CD4-positive, alpha-beta T cell (primary cell): ENCODE measurements at regions not wholly inside any gene's neighbourhood (a gene's known extent, or its start where the extent isn't known, plus 50 kb on each side); places are given as distances from the start of the nearest gene placed in this dataset.

Source experiments
- ATAC-seq: fragments of 200-7000 bp; cut with Tn5 transposase; one replicate; pipeline ENCODE4 v1.10.0; 2022; ENCODE audit warnings: mild to moderate bottlenecking; ENCODE audit not compliant: poor library complexity
- CTCF ChIA-PET: fragments of 350-600 bp; sonication (Branson Sonifier 250); formaldehyde crosslinking; loops from one replicate; lab custom pipeline; 2021; ENCODE audit warnings: antibody characterized with exemption, inconsistent platforms; lab: Charles Lee
- POLR2A ChIA-PET: fragments of 350-600 bp; sonication (Branson Sonifier 250); formaldehyde crosslinking; loops from one replicate; lab custom pipeline; 2021; ENCODE audit warnings: antibody characterized with exemption, inconsistent platforms; lab: Charles Lee
- DNase-seq, 14 experiments: peaks; one replicate each; pipeline ENCODE4 v3.0.0-alpha.2; 2013 to 2020; ENCODE audit warnings: mixed read lengths in 2 of 14
- H3K27ac ChIP-seq, 2 donors: one replicate each; pipeline versions ENCODE4 v1.5.1 to v1.7.0; 2013; ENCODE audit warnings: low read length in 2 of 2, low read depth in 1 of 2, mild to moderate bottlenecking in 1 of 2
- H3K27me3 ChIP-seq, 2 experiments: 1 replicate in 1 of 2; 2 replicates in 1 of 2; pipeline versions ENCODE4 v1.6.1 to v1.7.0; 2013; ENCODE audit warnings: low read length in 2 of 2, control low read depth in 1 of 2, mild to moderate bottlenecking in 1 of 2, moderate library complexity in 1 of 2; ENCODE audit not compliant: insufficient read depth in 2 of 2, control insufficient read depth in 1 of 2
- H3K36me3 ChIP-seq: one replicate; pipeline ENCODE4 v1.6.1; 2013; ENCODE audit warnings: low read length, control low read depth; ENCODE audit not compliant: insufficient read depth
- H3K4me1 ChIP-seq: one replicate; pipeline ENCODE4 v1.6.1; 2013; ENCODE audit warnings: low read length, control low read depth; ENCODE audit not compliant: insufficient read depth
- H3K4me3 ChIP-seq: one replicate; pipeline ENCODE4 v1.5.1; 2013; ENCODE audit warnings: mild to moderate bottlenecking, low read length, moderate library complexity
- H3K9me3 ChIP-seq, 2 experiments: 1 replicate in 1 of 2; 2 replicates in 1 of 2; pipeline versions ENCODE4 v1.6.1 to v1.7.0; 2013; ENCODE audit warnings: low read length in 2 of 2, mild to moderate bottlenecking in 2 of 2, control low read depth in 1 of 2, moderate library complexity in 1 of 2; ENCODE audit not compliant: control insufficient read depth in 1 of 2, insufficient read depth in 1 of 2
- H3K27ac Mint-ChIP-seq: one replicate; pipeline ENCODE4 v1.8.0; 2020; ENCODE audit warnings: mixed read lengths
- H3K27me3 Mint-ChIP-seq: one replicate; pipeline ENCODE4 v1.8.0; 2021; ENCODE audit warnings: mixed read lengths
- H3K36me3 Mint-ChIP-seq: one replicate; pipeline ENCODE4 v1.8.0; 2021; ENCODE audit warnings: low read depth, mixed read lengths
- H3K4me1 Mint-ChIP-seq: one replicate; pipeline ENCODE4 v1.8.0; 2021; ENCODE audit warnings: low read depth, mixed read lengths
- H3K4me3 Mint-ChIP-seq: one replicate; pipeline ENCODE4 v1.8.0; 2020; ENCODE audit warnings: mild to moderate bottlenecking, mixed read lengths
- H3K9me3 Mint-ChIP-seq: one replicate; pipeline ENCODE4 v1.8.0; 2020; ENCODE audit warnings: mixed read lengths
- intact Hi-C, 2 experiments: fragments of 100-400 bp; cut with DNase I in 1 of 2; cut with micrococcal nuclease in 1 of 2; formaldehyde crosslinking; loops; one replicate each; pipeline versions ENCODE4 v1.15.1 to v1.9.0; 2023 to 2025; cut with DNase I, micrococcal nuclease
- TF ChIP-seq, protein P1 (sequence below): fragments of 200-600 bp; IDR thresholded peaks from one replicate; pipeline ENCODE4 v1.8.0; 2022; ENCODE audit warnings: antibody characterized with exemption, mild to moderate bottlenecking

DNA sequence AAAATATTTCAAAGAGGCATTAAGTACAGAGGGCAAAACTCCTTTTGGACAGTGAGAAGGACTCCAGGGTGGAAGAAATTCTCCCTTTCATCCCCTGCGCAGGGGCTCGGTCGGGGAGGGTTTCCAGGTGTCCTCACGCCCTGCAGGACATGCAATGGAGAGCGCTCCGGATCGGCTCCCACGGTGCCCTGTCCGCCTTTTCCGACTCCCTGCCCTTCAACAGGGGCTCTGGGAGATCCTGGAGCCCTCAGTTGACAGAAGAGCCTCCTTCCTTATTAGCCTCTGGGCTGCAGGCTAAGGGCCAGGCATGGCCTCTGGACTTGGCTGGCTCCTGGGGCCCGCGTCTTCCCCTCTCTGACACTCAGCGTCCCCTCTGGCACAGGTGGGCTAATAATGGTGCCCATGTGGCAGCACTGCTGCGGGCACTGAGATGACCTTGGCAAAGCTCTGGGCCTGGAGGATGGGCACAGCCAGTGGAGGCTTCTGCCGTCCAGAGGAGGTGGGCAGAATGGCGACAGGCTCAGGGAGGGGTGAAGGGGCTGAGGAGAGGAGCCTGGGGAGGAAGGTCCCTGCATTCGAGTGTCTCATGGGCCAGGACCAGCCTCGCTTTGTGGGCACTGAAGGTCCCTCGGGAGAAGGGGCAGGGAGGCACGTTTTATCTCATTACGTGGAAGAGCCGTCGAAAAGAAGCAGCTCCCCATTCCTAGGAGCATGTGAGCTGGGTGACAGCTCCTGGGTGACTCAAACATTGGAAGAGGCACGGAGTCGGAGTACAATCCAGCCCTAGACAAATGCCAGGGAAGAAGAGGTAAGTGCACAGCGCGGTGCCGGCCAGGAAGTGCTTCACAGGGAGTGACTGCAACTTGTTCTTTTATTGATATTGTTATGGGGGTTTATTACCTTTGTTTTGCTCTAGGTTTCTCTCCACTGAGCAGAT is 161.7 kb downstream of the IRF8 start:
- H3K36me3 ChIP-seq, result no peaks in the 10 kb centered on the region
- H3K4me1 ChIP-seq, result no peaks in the 10 kb centered on the region
- no peaks in the 10 kb centered on the region for H3K9me3 Mint-ChIP-seq
- H3K4me3 ChIP-seq, result no peak overlapping the region
- peaks cover 18% of the 10 kb centered on the region for H3K27me3 Mint-ChIP-seq
- no peak overlapping the region for H3K4me3 Mint-ChIP-seq
- H3K36me3 Mint-ChIP-seq, result no peaks in the 10 kb centered on the region
- no peaks in the 10 kb centered on the region for H3K27me3 ChIP-seq
- H3K27ac Mint-ChIP-seq, result no peak overlapping the region
- no peaks in the 10 kb centered on the region for H3K9me3 ChIP-seq
- TF ChIP-seq, protein P1, sequence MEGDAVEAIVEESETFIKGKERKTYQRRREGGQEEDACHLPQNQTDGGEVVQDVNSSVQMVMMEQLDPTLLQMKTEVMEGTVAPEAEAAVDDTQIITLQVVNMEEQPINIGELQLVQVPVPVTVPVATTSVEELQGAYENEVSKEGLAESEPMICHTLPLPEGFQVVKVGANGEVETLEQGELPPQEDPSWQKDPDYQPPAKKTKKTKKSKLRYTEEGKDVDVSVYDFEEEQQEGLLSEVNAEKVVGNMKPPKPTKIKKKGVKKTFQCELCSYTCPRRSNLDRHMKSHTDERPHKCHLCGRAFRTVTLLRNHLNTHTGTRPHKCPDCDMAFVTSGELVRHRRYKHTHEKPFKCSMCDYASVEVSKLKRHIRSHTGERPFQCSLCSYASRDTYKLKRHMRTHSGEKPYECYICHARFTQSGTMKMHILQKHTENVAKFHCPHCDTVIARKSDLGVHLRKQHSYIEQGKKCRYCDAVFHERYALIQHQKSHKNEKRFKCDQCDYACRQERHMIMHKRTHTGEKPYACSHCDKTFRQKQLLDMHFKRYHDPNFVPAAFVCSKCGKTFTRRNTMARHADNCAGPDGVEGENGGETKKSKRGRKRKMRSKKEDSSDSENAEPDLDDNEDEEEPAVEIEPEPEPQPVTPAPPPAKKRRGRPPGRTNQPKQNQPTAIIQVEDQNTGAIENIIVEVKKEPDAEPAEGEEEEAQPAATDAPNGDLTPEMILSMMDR, result no peak
- no peak for DNase-seq
- CTCF ChIA-PET, result no interaction called here
- POLR2A ChIA-PET, result no interaction called here
- H3K27ac ChIP-seq, result no peak overlapping the region
- intact Hi-C loops, result no loop called here
- H3K4me1 Mint-ChIP-seq, result no peaks in the 10 kb centered on the region
- no peak for ATAC-seq

DNA sequence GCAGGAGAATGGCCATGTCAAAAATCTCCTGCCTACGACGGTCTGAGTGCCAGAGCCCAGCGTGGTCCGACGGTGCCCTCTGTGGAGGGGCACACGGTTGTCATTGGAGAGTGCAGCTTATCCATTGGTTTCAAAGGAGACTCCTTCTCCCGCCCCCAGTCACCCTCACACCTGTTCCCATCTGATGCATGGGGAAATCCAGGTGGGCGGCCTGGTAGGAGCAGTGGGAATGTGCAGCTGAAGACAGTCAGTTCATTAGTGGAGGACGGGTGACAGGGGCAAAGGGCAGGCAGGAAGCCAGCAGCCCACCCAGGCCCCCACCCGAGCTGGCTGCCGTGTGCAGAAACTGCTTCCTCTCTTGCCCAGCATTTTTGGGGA is 162.3 kb downstream of the IRF8 start:
- TF ChIP-seq, protein P1, result no peak
- no peak overlapping the region for H3K4me3 Mint-ChIP-seq
- no peak overlapping the region for H3K4me3 ChIP-seq
- no peak overlapping the region for H3K27ac Mint-ChIP-seq
- ChIA-PET POLR2A (no interaction called here), CTCF (no interaction called here)
- ATAC-seq, result no peak
- H3K9me3 ChIP-seq, result no peaks in the 10 kb centered on the region
- no peak for DNase-seq
- no peak overlapping the region for H3K27ac ChIP-seq
- H3K36me3 ChIP-seq, result no peaks in the 10 kb centered on the region
- intact Hi-C loops, result no loop called here
- no peaks in the 10 kb centered on the region for H3K4me1 ChIP-seq
- H3K27me3 Mint-ChIP-seq, result peaks cover 18% of the 10 kb centered on the region
- H3K9me3 Mint-ChIP-seq, result no peaks in the 10 kb centered on the region
- no peaks in the 10 kb centered on the region for H3K27me3 ChIP-seq
- no peaks in the 10 kb centered on the region for H3K36me3 Mint-ChIP-seq
- no peaks in the 10 kb centered on the region for H3K4me1 Mint-ChIP-seq

DNA sequence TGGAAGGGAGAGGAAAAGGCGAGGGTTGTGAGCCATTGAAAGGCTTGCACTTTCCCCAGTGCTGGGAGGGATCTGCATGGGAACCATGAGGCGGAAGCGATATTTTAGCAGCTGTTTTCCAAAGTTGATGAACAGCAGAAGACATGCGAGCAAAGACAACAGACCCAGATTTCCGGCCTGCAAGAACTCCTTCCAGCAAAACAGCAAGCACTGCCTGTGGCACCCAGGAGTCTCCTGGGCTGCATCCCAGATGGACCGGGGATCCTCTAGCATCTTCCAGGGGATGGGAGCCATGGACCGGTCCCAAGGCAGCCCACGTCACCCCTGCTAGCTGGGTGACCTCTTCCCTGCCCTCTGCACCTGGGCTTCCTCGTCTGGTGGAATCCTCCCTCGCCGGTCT is 162.8 kb downstream of the IRF8 start:
- Mint-ChIP-seq H3K4me1 (no peaks in the 10 kb centered on the region), H3K27ac (no peak overlapping the region), H3K27me3 (peaks cover 18% of the 10 kb centered on the region), H3K9me3 (no peaks in the 10 kb centered on the region), H3K36me3 (no peaks in the 10 kb centered on the region), H3K4me3 (no peak overlapping the region)
- H3K36me3 ChIP-seq, result no peaks in the 10 kb centered on the region
- TF ChIP-seq, protein P1, result no peak
- no peaks in the 10 kb centered on the region for H3K4me1 ChIP-seq
- H3K27me3 ChIP-seq, result no peaks in the 10 kb centered on the region
- CTCF ChIA-PET, result no interaction called here
- intact Hi-C loops, result no loop called here
- H3K27ac ChIP-seq, result no peak overlapping the region
- POLR2A ChIA-PET, result no interaction called here
- no peaks in the 10 kb centered on the region for H3K9me3 ChIP-seq
- no peak overlapping the region for H3K4me3 ChIP-seq
- ATAC-seq (no peak), DNase-seq (no peak)
